HCT116 (cell line): ENCODE measurements at regions not wholly inside any gene's neighbourhood (a gene's known extent, or its start where the extent isn't known, plus 50 kb on each side); places are given as distances from the start of the nearest gene placed in this dataset.
A peak's percentile ranks its signal among the peaks of the same experiment; 100 is the strongest.

ENCODE experiments used
- ATAC-seq: fragments of 200-7000 bp; cut with Tn5 transposase; 2 replicates; pipeline ENCODE4 v1.9.1; 2020; ENCODE audit warnings: mild to moderate bottlenecking, moderate library complexity
- BruUV-seq: library from RNA; stranded (reverse); fragments of 400-500 nt; replicated peaks from 2 replicates; lab custom pipeline; 2021; lab: Mats Ljungman, UMichigan
- CTCF ChIA-PET: fragments of 300-600 bp; sonication (Branson Sonifier 250); formaldehyde crosslinking; loops from one replicate; lab custom pipeline; 2021; ENCODE audit warnings: antibody characterized with exemption; lab: Charles Lee
- POLR2A ChIA-PET: fragments of 300-600, 350-600 bp; sonication (Branson Sonifier 250); formaldehyde crosslinking; loops from one replicate; lab custom pipeline; 2021; ENCODE audit warnings: antibody characterized with exemption; lab: Charles Lee
- RAD21 ChIA-PET, 2 experiments: fragments of 300-600 bp; sonication (Branson Sonifier 250); formaldehyde crosslinking; loops; one replicate each; lab custom pipeline; 2023; ENCODE audit warnings: low total read pairs in 2 of 2; ENCODE audit not compliant: uncharacterized antibody in 2 of 2, unreplicated experiment in 2 of 2, low non-redundant PET in 1 of 2; lab: Charles Lee
- DNase-seq: peaks from one replicate; pipeline ENCODE4 v3.0.0-alpha.2; 2010; ENCODE audit warnings: low read depth, low spot score
- H2AFZ ChIP-seq: fragments of 200-600 bp; shearing (Covaris generic), sonication (generic); 2 replicates; pipeline ENCODE4 v1.6.1; 2017; ENCODE audit warnings: low read depth, mixed run types, mixed read lengths, antibody characterized with exemption, low read length; ENCODE audit not compliant: poor library complexity, severe bottlenecking
- H3K27ac ChIP-seq: 2 replicates; pipeline ENCODE4 v1.5.1; 2012; ENCODE audit warnings: low read depth, low read length
- H3K27me3 ChIP-seq: fragments of 200-600 bp; sonication (generic); 2 replicates; pipeline ENCODE4 v1.6.1; 2016; ENCODE audit warnings: mixed run types, low read length, mixed read lengths; ENCODE audit not compliant: insufficient read depth
- H3K36me3 ChIP-seq, 2 experiments: fragments of 200-500 bp in 1 of 2; fragments of 200-600 bp in 1 of 2; sonication (Bioruptor generic) in 1 of 2; sonication (generic) in 1 of 2; 2 replicates each; pipeline versions ENCODE4 v1.5.1 to v1.6.1; 2014 to 2016; ENCODE audit warnings: low read length in 2 of 2, inconsistent platforms in 1 of 2, mixed read lengths in 1 of 2, mixed run types in 1 of 2; ENCODE audit not compliant: insufficient read depth in 2 of 2, control insufficient read depth in 1 of 2
- H3K4me1 ChIP-seq, 2 experiments: fragments of 200-600 bp in 1 of 2; sonication (generic) in 1 of 2; 2 replicates each; pipeline versions ENCODE4 v1.5.1 to v1.6.1; 2012 to 2017; ENCODE audit warnings: low read length in 2 of 2, inconsistent platforms in 1 of 2, mild to moderate bottlenecking in 1 of 2, mixed read lengths in 1 of 2, mixed run types in 1 of 2, moderate library complexity in 1 of 2; ENCODE audit not compliant: insufficient read depth in 2 of 2, control insufficient read depth in 1 of 2
- H3K4me2 ChIP-seq: fragments of 200-600 bp; sonication (generic); 2 replicates; pipeline ENCODE4 v1.6.1; 2017; ENCODE audit warnings: mixed run types, low read length, mixed read lengths
- H3K4me3 ChIP-seq, 2 experiments: fragments of 200-600 bp in 1 of 2; sonication (generic) in 1 of 2; replicated peaks in 1 of 2; 2 replicates each; pipeline ENCODE4 v1.5.1; 2011 to 2016; ENCODE audit warnings: low read length in 2 of 2, control low read depth in 1 of 2, low read depth in 1 of 2, mild to moderate bottlenecking in 1 of 2, mixed read lengths in 1 of 2, mixed run types in 1 of 2
- H3K79me2 ChIP-seq: fragments of 200-600 bp; sonication (generic); 2 replicates; pipeline ENCODE4 v1.6.1; 2017; ENCODE audit warnings: mild to moderate bottlenecking, mixed run types, low read length, moderate library complexity, mixed read lengths; ENCODE audit not compliant: insufficient read depth
- H3K9ac ChIP-seq: fragments of 200-600 bp; sonication (generic); 2 replicates; pipeline ENCODE4 v1.6.1; 2016; ENCODE audit warnings: low read length, mixed read lengths
- H3K9me2 ChIP-seq: fragments of 200-600 bp; sonication (generic), shearing (Covaris generic); 2 replicates; pipeline ENCODE4 v1.6.1; 2017; ENCODE audit warnings: mixed run types, mild to moderate bottlenecking, moderate library complexity; ENCODE audit not compliant: insufficient read depth
- H3K9me3 ChIP-seq, 2 experiments: fragments of 200-500 bp in 1 of 2; fragments of 200-600 bp in 1 of 2; sonication (Bioruptor generic) in 1 of 2; sonication (generic) in 1 of 2; 2 replicates each; pipeline ENCODE4 v1.6.1; 2014 to 2017; ENCODE audit warnings: low read length in 2 of 2, mixed read lengths in 2 of 2, inconsistent platforms in 1 of 2, low read depth in 1 of 2, mild to moderate bottlenecking in 1 of 2, mixed run types in 1 of 2, moderate library complexity in 1 of 2; ENCODE audit not compliant: control insufficient read depth in 1 of 2, insufficient read depth in 1 of 2
- H4K20me1 ChIP-seq: fragments of 200-600 bp; sonication (generic), shearing (Covaris generic); 2 replicates; pipeline ENCODE4 v1.6.1; 2017; ENCODE audit warnings: mixed run types, mild to moderate bottlenecking, moderate library complexity; ENCODE audit not compliant: insufficient read depth
- EZH2 ChIP-seq: fragments of 200-600 bp; sonication (generic); IDR thresholded peaks from 2 replicates; pipeline ENCODE4 v1.6.1; 2017; ENCODE audit warnings: antibody characterized with exemption, mixed run types
- RAD21 ChIP-seq: IDR thresholded peaks from 2 replicates; pipeline ENCODE4 v1.6.1; 2012; ENCODE audit warnings: low read depth, mild to moderate bottlenecking
- SP1 ChIP-seq: IDR thresholded peaks from 2 replicates; pipeline ENCODE4 v1.6.1; 2012; ENCODE audit warnings: low read depth
- intact Hi-C: fragments of 100-400 bp; cut with micrococcal nuclease; formaldehyde crosslinking; loops from 2 replicates; pipeline ENCODE4 v1.10.0; 2022
- TF ChIP-seq, protein P1 (sequence below): IDR thresholded peaks from 2 replicates; pipeline ENCODE4 v1.6.1; 2012; ENCODE audit warnings: low read depth

DNA sequence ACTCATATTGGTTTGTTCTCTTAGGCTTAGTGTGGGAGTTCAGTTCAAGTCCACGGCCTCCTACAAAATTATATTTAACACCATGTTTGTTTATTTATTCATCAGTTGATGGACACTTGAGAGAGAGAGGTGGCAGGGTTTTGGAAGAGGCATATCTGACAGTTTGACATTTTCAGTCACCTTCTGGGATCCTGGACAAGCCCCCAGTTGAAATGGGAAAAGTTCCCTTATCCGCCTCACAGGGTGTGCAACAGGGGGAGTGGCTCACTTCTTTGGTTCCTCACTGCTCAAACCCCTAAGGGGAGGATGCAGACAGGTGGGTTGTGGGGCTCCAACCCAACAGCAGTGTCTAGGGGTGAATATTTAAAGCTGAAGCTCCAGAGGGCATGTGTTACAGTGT lies 52.3 kb upstream of the TNFSF18 start:
- no peak for DNase-seq
- no TSS peak for BruUV-seq
- Histone ChIP-seq H3K4me3 (no peak overlapping the region), H4K20me1 (no peaks in the 10 kb centered on the region), H2AFZ (no peak overlapping the region), H3K9me2 (no peaks in the 10 kb centered on the region), H3K27ac (no peak overlapping the region), H3K36me3 (no peaks in the 10 kb centered on the region), H3K9me3 (0 out of 4 replicates have a peak, but pooled peaks cover 0 to 2% of the 10 kb centered on the region in 2 experiments), H3K4me1 (no peaks in the 10 kb centered on the region), H3K9ac (no peak overlapping the region), H3K79me2 (no peaks in the 10 kb centered on the region), H3K4me2 (no peak overlapping the region), H3K27me3 (no peaks in the 10 kb centered on the region)
- CTCF ChIA-PET: no interaction called here
- TF ChIP-seq RAD21 (no peak), EZH2 (no peak), SP1 (no peak)
- no peak for ATAC-seq
- POLR2A ChIA-PET: no interaction called here
- RAD21 ChIA-PET: no interaction called here
- intact Hi-C loops: no loop called here

DNA sequence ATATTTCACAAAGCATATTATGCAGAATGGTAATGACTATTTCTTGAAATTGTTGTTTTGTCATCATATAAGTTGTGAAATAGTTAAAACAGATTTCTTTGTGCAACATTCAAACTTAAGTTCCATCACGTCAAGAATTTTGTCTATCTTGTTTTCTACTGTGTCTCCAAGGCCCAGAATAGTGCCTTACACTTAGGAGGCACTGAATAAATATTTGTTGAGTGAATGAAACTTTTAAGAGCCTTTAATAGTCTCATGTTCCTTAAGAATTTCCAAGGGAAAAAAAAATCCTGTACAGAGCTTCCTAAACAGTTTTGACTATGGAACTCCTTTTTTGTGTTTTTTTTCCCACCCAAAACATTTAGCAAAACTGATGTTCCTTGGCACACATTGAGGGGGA lies 50.8 kb upstream of the TNFSF18 start:
- H3K4me3 ChIP-seq: no peak overlapping the region
- H3K36me3 ChIP-seq: no peaks in the 10 kb centered on the region
- peak overlapping the region; percentile 11 for H2AFZ ChIP-seq
- intact Hi-C loops: no loop called here
- BruUV-seq: no TSS peak
- no peak for ATAC-seq
- H3K27me3 ChIP-seq: no peaks in the 10 kb centered on the region
- no peak overlapping the region for H3K9ac ChIP-seq
- no peak for DNase-seq
- no peaks in the 10 kb centered on the region for H4K20me1 ChIP-seq
- RAD21 ChIA-PET: no interaction called here
- CTCF ChIA-PET: no interaction called here
- no peak overlapping the region for H3K27ac ChIP-seq
- POLR2A ChIA-PET: no interaction called here
- H3K9me3 ChIP-seq: no peaks in the 10 kb centered on the region
- H3K4me2 ChIP-seq: no peak overlapping the region
- no peaks in the 10 kb centered on the region for H3K4me1 ChIP-seq
- TF ChIP-seq, protein P1, sequence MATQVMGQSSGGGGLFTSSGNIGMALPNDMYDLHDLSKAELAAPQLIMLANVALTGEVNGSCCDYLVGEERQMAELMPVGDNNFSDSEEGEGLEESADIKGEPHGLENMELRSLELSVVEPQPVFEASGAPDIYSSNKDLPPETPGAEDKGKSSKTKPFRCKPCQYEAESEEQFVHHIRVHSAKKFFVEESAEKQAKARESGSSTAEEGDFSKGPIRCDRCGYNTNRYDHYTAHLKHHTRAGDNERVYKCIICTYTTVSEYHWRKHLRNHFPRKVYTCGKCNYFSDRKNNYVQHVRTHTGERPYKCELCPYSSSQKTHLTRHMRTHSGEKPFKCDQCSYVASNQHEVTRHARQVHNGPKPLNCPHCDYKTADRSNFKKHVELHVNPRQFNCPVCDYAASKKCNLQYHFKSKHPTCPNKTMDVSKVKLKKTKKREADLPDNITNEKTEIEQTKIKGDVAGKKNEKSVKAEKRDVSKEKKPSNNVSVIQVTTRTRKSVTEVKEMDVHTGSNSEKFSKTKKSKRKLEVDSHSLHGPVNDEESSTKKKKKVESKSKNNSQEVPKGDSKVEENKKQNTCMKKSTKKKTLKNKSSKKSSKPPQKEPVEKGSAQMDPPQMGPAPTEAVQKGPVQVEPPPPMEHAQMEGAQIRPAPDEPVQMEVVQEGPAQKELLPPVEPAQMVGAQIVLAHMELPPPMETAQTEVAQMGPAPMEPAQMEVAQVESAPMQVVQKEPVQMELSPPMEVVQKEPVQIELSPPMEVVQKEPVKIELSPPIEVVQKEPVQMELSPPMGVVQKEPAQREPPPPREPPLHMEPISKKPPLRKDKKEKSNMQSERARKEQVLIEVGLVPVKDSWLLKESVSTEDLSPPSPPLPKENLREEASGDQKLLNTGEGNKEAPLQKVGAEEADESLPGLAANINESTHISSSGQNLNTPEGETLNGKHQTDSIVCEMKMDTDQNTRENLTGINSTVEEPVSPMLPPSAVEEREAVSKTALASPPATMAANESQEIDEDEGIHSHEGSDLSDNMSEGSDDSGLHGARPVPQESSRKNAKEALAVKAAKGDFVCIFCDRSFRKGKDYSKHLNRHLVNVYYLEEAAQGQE: no peak
- no peaks in the 10 kb centered on the region for H3K9me2 ChIP-seq
- no peaks in the 10 kb centered on the region for H3K79me2 ChIP-seq
